ENCODE measurements at regions not wholly inside any gene's neighbourhood (a gene's known extent, or its start where the extent isn't known, plus 50 kb on each side); places are given as distances from the start of the nearest gene placed in this dataset.

GRCh38 chr7:67311901-67312300 is 315.3 kb downstream of the TYW1 start:
- TF ChIP-seq CTCF (conservative IDR thresholded peaks at IDR 0.05; ENCODE audit: low read depth, low read length) (no peak), EZH2 (IDR thresholded peaks at IDR 0.05; ENCODE audit: low read length, unreplicated experiment) (no peak)
